Caco-2 (cell line): ENCODE measurements at regions not wholly inside any gene's neighbourhood (a gene's known extent, or its start where the extent isn't known, plus 50 kb on each side); places are given as distances from the start of the nearest gene placed in this dataset.
"Not testable (repeated sequence)": the region's sequence is repeated elsewhere in the genome, so short reads cannot be mapped to it uniquely, and the experiment has no call there.

Experiments
- BruUV-seq: library from RNA; stranded (reverse); fragments of 400-500 nt; replicated peaks from 2 replicates; lab custom pipeline; 2021; lab: Mats Ljungman, UMichigan
- CTCF ChIA-PET: fragments of 300-600 bp; sonication (Branson Sonifier 250); formaldehyde crosslinking; loops from one replicate; lab custom pipeline; 2022; ENCODE audit warnings: antibody characterized with exemption; lab: Charles Lee
- POLR2A ChIA-PET: fragments of 300-600 bp; sonication (Branson Sonifier 250); formaldehyde crosslinking; loops from one replicate; lab custom pipeline; 2022; ENCODE audit warnings: antibody characterized with exemption; lab: Charles Lee
- DNase-seq, 2 experiments: peaks; one replicate each; pipeline versions ENCODE4 v3.0.0 to v3.0.0-alpha.2; 2020 to 2022
- H3K27me3 ChIP-seq: replicated peaks from 2 replicates; pipeline ENCODE4 v1.6.0; 2011; ENCODE audit warnings: low read length; ENCODE audit not compliant: control insufficient read depth, insufficient read depth
- H3K36me3 ChIP-seq: 2 replicates; pipeline ENCODE4 v1.5.1; 2011; ENCODE audit warnings: low read length; ENCODE audit not compliant: control insufficient read depth, insufficient read depth
- H3K4me1 ChIP-seq: fragments of 250-450 bp; sonication (Bioruptor Pico); 2 replicates; pipeline ENCODE4 v1.5.1; 2020; ENCODE audit warnings: mild to moderate bottlenecking
- H3K4me3 ChIP-seq: 2 replicates; pipeline ENCODE4 v1.5.1; 2011; ENCODE audit warnings: low read depth, mild to moderate bottlenecking, control low read depth, low read length
- H3K9me3 ChIP-seq: fragments of 250-450 bp; sonication (Bioruptor Pico); 2 replicates; pipeline ENCODE4 v1.5.1; 2020; ENCODE audit warnings: mild to moderate bottlenecking, moderate library complexity
- H3K27ac Mint-ChIP-seq: one replicate; pipeline ENCODE4 v1.8.0; 2022; ENCODE audit warnings: mixed read lengths; ENCODE audit not compliant: unreplicated experiment
- H3K27me3 Mint-ChIP-seq: one replicate; pipeline ENCODE4 v1.8.0; 2022; ENCODE audit warnings: mixed read lengths; ENCODE audit not compliant: insufficient read depth, unreplicated experiment
- H3K36me3 Mint-ChIP-seq: one replicate; pipeline ENCODE4 v1.8.0; 2022; ENCODE audit warnings: mild to moderate bottlenecking, mixed read lengths; ENCODE audit not compliant: insufficient read depth, unreplicated experiment
- H3K4me1 Mint-ChIP-seq: one replicate; pipeline ENCODE4 v1.8.0; 2022; ENCODE audit warnings: low read depth, mixed read lengths; ENCODE audit not compliant: unreplicated experiment
- H3K4me3 Mint-ChIP-seq: one replicate; pipeline ENCODE4 v1.8.0; 2022; ENCODE audit warnings: mild to moderate bottlenecking, moderate library complexity, mixed read lengths; ENCODE audit not compliant: unreplicated experiment
- H3K9me3 Mint-ChIP-seq: one replicate; pipeline ENCODE4 v1.8.0; 2022; ENCODE audit warnings: mixed read lengths; ENCODE audit not compliant: unreplicated experiment
- intact Hi-C: fragments of 100-400 bp; cut with micrococcal nuclease; formaldehyde crosslinking; loops from one replicate; pipeline ENCODE4 v1.10.0; 2022; ENCODE audit not compliant: unreplicated experiment
- TF ChIP-seq, protein P1 (sequence below), 2 experiments: fragments of 200-600 bp in 1 of 2; IDR thresholded peaks; 1 replicate in 1 of 2; 2 replicates in 1 of 2; pipeline versions ENCODE4 v1.5.1 to v1.8.0; 2011 to 2022; ENCODE audit warnings: antibody characterized with exemption in 1 of 2, control low read depth in 1 of 2, inconsistent platforms in 1 of 2, low read depth in 1 of 2, low read length in 1 of 2, mild to moderate bottlenecking in 1 of 2, moderate library complexity in 1 of 2; ENCODE audit not compliant: insufficient read depth in 1 of 2, severe bottlenecking in 1 of 2, unreplicated experiment in 1 of 2

DNA sequence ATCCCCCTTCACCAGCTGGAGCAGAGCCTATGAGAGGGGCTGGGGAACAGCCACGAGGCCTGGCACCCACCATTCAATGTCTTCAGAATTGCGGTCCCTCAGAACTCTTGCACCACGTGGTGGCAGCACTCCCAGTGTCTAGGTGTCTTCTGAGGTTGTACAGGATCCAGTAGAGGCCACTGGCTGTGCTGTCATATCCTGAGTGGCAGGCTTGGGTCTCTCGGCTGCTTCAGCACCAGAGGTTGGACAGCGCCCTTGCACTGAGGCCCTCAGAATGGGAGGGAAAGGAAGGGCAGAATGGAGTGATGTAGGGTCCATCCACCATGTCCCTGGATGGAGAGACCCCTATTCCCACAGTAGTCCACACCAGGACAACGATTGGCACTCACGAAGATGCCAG lies 112.0 kb upstream of the TEKT4 start:
- BruUV-seq = no TSS peak
- no peaks in the 10 kb centered on the region for H3K36me3 Mint-ChIP-seq
- no peak overlapping the region for H3K4me3 Mint-ChIP-seq
- peaks cover 3% of the 10 kb centered on the region for H3K27me3 Mint-ChIP-seq
- H3K27me3 ChIP-seq = no peaks in the 10 kb centered on the region
- no peaks in the 10 kb centered on the region for H3K4me1 ChIP-seq
- CTCF ChIA-PET = no interaction called here
- intact Hi-C loops = loop anchor here (1.0 to 2.0 kb wide), 2 partner anchors 14 to 36 kb away; no protein-coding TSS in a partner anchor
- H3K27ac Mint-ChIP-seq = no peak overlapping the region
- peak; percentile 80 to 84 for DNase-seq
- no peak overlapping the region for H3K4me3 ChIP-seq
- no peaks in the 10 kb centered on the region for H3K9me3 ChIP-seq
- H3K9me3 Mint-ChIP-seq = no peaks in the 10 kb centered on the region
- POLR2A ChIA-PET = no interaction called here
- H3K4me1 Mint-ChIP-seq = no peaks in the 10 kb centered on the region
- TF ChIP-seq, protein P1, sequence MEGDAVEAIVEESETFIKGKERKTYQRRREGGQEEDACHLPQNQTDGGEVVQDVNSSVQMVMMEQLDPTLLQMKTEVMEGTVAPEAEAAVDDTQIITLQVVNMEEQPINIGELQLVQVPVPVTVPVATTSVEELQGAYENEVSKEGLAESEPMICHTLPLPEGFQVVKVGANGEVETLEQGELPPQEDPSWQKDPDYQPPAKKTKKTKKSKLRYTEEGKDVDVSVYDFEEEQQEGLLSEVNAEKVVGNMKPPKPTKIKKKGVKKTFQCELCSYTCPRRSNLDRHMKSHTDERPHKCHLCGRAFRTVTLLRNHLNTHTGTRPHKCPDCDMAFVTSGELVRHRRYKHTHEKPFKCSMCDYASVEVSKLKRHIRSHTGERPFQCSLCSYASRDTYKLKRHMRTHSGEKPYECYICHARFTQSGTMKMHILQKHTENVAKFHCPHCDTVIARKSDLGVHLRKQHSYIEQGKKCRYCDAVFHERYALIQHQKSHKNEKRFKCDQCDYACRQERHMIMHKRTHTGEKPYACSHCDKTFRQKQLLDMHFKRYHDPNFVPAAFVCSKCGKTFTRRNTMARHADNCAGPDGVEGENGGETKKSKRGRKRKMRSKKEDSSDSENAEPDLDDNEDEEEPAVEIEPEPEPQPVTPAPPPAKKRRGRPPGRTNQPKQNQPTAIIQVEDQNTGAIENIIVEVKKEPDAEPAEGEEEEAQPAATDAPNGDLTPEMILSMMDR (IDR thresholded peaks at IDR 0.05; ENCODE audit: insufficient read depth in 1 of 2, low read depth in 1 of 2, low read length in 1 of 2, severe bottlenecking in 1 of 2, unreplicated experiment in 1 of 2) = peak in 1 of 2 experiments; percentile 42
- no peaks in the 10 kb centered on the region for H3K36me3 ChIP-seq

DNA sequence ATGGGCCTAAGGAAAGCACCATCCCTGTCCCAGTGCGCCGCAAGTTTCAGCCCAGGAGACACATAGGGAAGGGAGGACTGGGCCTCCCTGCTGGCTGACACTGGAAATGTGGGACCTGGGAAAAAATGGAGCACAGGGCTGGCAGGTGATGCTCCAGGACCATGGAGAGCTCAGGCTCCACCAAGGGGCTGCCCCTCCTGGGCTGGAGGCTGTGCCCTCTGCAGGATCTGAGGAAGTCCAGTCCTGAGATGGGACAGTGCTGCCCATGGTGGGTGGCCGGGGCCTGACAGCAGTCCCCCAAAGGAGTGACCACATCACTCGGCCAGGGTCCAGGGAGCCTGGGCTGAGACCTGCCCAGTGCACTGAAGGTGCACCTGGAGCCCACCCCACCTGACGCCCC lies 108.6 kb upstream of the TEKT4 start:
- no peaks in the 10 kb centered on the region for H3K9me3 Mint-ChIP-seq
- intact Hi-C loops = no loop called here
- CTCF ChIA-PET = no interaction called here
- H3K36me3 Mint-ChIP-seq = no peaks in the 10 kb centered on the region
- Histone ChIP-seq H3K4me1 (no peaks in the 10 kb centered on the region), H3K4me3 (no peak overlapping the region), H3K36me3 (no peaks in the 10 kb centered on the region), H3K27me3 (no peaks in the 10 kb centered on the region), H3K9me3 (no peaks in the 10 kb centered on the region)
- H3K4me3 Mint-ChIP-seq = no peak overlapping the region
- POLR2A ChIA-PET = no interaction called here
- DNase-seq = peak; percentile 53 to 55
- TF ChIP-seq, protein P1 (IDR thresholded peaks at IDR 0.05; ENCODE audit: insufficient read depth in 1 of 2, low read depth in 1 of 2, low read length in 1 of 2, severe bottlenecking in 1 of 2, unreplicated experiment in 1 of 2) = no peak
- no peaks in the 10 kb centered on the region for H3K27me3 Mint-ChIP-seq
- no TSS peak for BruUV-seq
- no peaks in the 10 kb centered on the region for H3K4me1 Mint-ChIP-seq
- no peak overlapping the region for H3K27ac Mint-ChIP-seq

DNA sequence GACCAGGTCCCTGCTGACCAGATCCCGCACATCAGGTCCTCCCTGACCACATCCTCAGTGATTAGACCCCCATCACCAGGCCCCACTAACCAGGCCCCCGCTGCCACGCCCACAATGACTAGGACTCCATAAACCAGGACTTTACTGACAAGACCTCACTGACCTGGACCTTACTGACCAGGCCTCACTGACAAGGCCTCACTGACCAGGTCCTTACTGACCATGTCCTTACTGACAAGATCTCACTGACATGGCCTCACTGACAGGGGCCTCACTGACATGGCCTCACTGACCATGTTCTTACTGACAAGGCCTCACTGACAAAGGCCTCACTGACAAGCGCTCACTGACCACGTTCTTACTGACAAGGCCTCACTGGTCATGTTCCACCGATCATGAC lies 107.9 kb upstream of the TEKT4 start:
- DNase-seq = no peak
- Mint-ChIP-seq H3K4me3 (no peak overlapping the region), H3K9me3 (no peaks in the 10 kb centered on the region), H3K27me3 (peaks cover 3% of the 10 kb centered on the region), H3K36me3 (no peaks in the 10 kb centered on the region), H3K4me1 (no peaks in the 10 kb centered on the region), H3K27ac (no peak overlapping the region)
- Histone ChIP-seq H3K9me3 (no peaks in the 10 kb centered on the region), H3K27me3 (no peaks in the 10 kb centered on the region), H3K4me3 (no peak overlapping the region), H3K4me1 (no peaks in the 10 kb centered on the region), H3K36me3 (no peaks in the 10 kb centered on the region)
- BruUV-seq = no TSS peak
- CTCF ChIA-PET = no interaction called here
- POLR2A ChIA-PET = no interaction called here
- TF ChIP-seq, protein P1 (IDR thresholded peaks at IDR 0.05; ENCODE audit: insufficient read depth in 1 of 2, low read depth in 1 of 2, low read length in 1 of 2, severe bottlenecking in 1 of 2, unreplicated experiment in 1 of 2) = no peak
- intact Hi-C loops = no loop called here

DNA sequence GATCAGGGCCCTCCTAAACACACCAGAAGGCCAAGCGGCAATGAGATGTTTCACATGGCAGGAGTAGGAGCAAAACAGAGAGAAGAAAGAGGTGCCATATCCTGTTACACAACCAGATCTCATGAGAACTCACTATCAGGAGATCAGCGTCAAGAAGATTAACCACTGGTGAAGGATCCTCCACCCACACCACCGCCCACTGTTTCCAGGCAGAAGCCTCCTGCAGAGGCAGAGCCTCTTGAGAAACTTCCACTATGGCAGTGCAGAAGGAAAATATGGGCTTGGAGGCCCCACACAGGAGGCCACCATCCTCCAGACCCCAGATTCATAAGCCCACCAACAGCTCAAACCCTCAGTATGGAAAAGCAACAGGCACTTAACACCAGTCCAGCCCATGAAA lies 106.9 kb upstream of the TEKT4 start:
- DNase-seq, H3K4me3 Mint-ChIP-seq, H3K4me1 ChIP-seq, intact Hi-C loops, H3K9me3 Mint-ChIP-seq, CTCF ChIA-PET, H3K4me1 Mint-ChIP-seq, H3K4me3 ChIP-seq, H3K36me3 ChIP-seq, H3K27me3 Mint-ChIP-seq, BruUV-seq, H3K27ac Mint-ChIP-seq, H3K36me3 Mint-ChIP-seq, H3K9me3 ChIP-seq, POLR2A ChIA-PET, H3K27me3 ChIP-seq: not testable (repeated sequence)
